Occipital lobe (tissue), 1 donor: ENCODE measurements at regions not wholly inside any gene's neighbourhood (a gene's known extent, or its start where the extent isn't known, plus 50 kb on each side); places are given as distances from the start of the nearest gene placed in this dataset.
"Not testable (repeated sequence)": the region's sequence is repeated elsewhere in the genome, so short reads cannot be mapped to it uniquely, and the experiment has no call there.

Source experiments
- DNase-seq: peaks from one replicate; lab custom pipeline; 2025; lab: John Stamatoyannopoulos, UW

DNA sequence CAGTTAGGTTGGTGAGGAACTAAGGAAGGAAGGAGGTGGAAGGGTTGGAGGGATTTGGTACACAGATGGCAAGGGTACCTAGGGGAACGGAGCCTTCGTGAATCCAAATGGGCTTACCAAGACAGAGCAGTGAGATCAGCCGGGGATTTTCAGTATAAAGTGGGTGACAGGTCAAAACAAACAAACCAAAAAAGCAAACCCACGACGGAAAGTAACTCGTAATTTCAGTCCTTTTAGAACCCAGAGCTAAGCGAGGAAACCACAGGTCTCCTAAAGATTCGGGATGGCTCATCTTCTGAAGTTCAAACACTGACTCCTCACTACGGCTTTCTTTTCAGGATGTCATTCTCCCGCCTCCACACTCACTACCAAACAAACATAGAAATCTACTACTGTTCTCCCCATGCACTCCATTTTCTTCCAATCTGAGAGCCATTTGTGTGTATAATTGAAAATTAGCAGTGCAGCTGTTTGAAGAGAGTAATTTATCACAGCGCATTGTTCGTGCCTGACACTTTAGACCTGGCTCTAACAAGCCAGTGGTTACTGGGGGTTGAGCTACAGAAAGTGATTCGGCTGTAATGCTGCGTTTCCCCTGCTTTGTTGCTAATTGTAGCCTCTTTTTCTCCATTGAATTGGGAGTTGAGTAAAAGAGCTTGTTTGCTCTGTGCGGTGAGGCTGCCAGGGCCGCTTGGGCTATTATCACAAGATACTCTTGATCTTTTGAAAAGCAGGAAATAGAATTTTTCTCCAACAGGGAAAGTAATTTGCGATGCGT, 64.7 kb upstream of the CCDC39 start:
- no peak for DNase-seq

DNA sequence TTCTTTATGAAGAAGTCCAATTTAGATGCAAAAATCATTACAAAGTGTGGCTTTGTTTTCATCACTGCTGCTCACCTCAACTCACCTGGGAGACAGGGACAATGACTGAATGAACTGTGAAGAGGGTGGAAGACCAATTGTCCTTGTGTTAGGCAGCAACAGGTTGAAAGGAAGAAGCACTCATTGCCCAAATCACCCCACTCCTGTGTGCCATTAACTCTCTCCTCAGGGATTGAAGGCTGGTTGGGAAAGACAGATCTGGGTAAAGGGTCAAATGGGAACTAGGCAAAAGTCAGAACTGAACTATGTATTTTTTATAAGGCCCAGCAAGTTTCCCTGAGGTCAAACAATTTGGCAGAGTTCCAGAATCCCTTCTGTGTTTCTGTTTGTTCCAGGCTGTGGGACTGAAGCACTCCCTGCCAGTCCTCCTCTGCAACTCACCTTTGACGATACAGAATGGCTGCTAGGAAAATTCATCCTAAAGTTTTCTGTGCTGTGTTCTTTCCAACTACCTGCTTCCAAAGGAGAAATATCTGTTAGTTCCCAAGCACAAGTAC, 68.6 kb upstream of the CCDC39 start:
- no peak for DNase-seq

- no peak for DNase-seq
Measured at GRCh38 chr3:180749322-180749721, 70.0 kb upstream of the CCDC39 start.

DNA sequence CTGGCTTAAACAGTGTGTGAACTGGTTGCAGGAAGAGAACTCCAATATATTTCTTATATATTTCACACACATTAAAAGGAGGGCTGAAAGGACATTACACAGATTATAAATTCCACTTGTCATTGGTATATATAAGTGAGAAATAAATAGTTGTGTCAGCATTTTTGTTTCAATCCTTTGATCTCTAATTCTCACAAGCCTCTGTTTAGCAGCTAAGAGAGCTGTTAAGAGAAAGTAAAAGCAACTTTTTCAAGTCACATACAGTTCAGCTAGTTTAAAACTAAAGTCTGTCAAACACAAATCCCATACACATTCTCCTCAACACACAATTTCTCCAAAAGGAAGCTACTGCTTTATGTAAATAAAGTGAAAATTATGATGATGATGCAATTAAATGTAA, 70.5 kb upstream of the CCDC39 start:
- DNase-seq, result no peak

DNA sequence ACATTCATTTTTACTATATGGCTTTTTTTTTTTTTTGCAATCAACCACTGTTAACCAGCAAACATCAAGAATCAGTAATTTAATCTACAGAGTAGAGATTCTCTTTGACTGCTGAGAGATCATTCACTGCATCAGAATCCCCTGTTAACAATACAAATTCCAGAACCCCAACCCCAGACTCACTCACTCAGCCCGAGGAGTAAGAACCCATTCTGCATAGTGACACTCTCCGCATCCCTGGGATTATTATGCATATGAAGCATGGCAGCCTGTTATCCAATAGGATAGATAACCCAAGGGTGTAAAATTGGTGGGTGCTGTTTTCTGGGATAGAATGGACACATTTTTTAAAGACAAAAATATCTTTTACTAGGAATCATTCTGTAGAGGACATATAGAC, 76.3 kb upstream of the CCDC39 start:
- DNase-seq, result no peak

- no peak for DNase-seq
Measured at GRCh38 chr3:180762866-180763265, 83.6 kb upstream of the CCDC39 start.

- no peak for DNase-seq
Measured at GRCh38 chr3:180764481-180764880, 85.2 kb upstream of the CCDC39 start.

GRCh38 chr3:180770639-180771038, 91.3 kb upstream of the CCDC39 start:
- no peak for DNase-seq

DNA sequence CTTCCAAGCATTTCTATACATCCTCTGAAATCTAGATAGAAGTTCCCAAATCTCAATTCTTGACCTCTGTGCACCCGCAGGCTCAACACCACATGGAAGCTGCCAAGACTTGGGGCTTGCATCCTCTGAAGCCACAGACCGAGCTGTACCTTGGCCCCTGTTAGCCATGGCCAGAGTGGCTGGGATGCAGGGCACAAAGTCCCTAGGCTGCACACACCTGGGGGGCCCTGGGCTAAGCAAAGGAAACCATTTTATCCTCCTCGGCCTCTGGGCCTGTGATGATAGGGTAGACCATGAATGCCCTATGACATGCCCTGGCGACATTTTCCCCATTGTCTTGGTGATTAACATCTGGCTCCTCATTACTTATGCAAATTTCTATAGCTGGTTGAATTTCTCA, 97.1 kb upstream of the CCDC39 start:
- no peak for DNase-seq

GRCh38 chr3:180782195-180782984, 103.1 kb upstream of the CCDC39 start:
- no peak for DNase-seq

DNA sequence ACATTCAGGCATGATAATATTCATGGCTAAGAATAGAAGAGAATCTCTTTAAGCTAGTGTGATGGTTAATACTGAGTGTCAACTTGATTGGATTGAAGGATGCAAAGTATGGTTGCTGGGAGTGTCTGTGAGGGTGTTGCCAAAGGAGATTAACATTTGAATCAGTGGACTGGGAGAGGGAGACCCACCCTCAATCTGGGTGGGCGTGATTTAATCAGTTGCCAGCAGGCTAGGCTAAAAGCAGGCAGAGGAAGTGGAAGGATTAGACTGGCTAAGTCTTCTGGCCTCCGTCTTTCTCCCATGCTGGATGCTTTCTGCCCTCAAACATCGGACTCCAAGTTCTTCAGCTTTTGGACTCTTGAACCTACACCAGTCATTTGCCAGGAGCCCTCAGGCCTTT, 106.9 kb upstream of the CCDC39 start:
- DNase-seq, result not testable (repeated sequence)

DNA sequence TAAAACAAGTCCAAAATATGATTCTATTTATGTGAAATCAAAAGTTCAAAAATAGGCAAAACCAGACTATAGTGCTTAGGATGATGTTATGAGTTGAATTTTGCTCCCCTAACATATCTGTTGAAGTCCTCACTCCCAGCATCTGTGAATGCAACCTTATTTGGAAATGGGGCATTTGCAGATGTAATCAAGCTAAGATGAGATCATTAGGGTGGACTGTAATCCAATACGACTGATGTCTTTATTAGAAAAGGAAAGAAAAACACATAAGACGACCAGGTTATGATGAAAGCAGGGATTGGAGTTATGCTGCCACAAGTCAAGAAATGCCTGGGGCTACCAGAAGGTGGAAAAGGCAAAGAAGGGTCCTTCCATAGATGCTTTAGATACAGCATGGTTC, 110.5 kb upstream of the CCDC39 start:
- DNase-seq, result no peak

DNA sequence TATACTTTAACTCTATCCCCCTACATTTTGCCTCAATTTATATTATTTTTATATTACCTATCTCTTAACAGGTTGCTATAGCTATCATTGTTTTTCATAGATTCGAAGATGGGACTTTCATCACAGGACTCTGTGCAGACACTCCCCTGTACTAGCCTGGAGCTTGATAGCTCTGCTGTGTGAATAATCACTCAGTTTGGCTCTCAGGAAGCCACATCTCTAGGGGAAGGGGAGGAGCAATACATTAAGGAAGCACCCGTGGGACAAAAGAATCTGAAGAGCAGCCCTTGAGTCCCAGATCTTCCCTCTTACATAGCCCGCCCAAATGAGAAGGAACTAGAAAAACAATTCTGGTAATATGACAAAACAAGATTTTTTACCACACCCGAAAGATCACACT, 114.3 kb upstream of the FXR1 start:
- no peak for DNase-seq

GRCh38 chr3:180802837-180803236, 109.6 kb upstream of the FXR1 start:
- no peak for DNase-seq

DNA sequence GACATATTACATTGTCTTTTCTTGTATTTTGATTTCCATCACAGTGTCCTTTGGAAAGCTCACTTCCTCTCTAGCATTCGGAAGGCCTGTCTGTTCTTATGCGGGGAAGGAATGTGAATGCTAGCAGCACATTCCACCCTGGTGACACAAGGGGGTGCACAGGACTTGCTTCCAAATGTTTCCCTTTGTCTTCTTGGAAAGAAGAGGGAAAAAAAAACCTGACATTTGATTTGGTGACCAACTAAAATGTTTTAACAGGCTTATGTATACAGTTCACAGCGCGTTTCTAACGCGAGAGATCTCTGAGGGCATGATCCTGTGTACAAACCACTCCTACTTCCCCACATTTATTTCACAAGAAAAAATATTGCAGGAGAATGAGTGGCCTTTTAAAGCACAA, 107.6 kb upstream of the FXR1 start:
- peak; percentile 0 for DNase-seq

- no peak for DNase-seq
Measured at GRCh38 chr3:180808823-180809575, 103.5 kb upstream of the FXR1 start.

- DNase-seq, result no peak
Measured at GRCh38 chr3:180820400-180820799, 92.1 kb upstream of the FXR1 start.

- no peak for DNase-seq
Measured at GRCh38 chr3:180825964-180826363, 86.5 kb upstream of the FXR1 start.

- DNase-seq, result no peak
Measured at GRCh38 chr3:180827171-180827570, 85.3 kb upstream of the FXR1 start.

DNA sequence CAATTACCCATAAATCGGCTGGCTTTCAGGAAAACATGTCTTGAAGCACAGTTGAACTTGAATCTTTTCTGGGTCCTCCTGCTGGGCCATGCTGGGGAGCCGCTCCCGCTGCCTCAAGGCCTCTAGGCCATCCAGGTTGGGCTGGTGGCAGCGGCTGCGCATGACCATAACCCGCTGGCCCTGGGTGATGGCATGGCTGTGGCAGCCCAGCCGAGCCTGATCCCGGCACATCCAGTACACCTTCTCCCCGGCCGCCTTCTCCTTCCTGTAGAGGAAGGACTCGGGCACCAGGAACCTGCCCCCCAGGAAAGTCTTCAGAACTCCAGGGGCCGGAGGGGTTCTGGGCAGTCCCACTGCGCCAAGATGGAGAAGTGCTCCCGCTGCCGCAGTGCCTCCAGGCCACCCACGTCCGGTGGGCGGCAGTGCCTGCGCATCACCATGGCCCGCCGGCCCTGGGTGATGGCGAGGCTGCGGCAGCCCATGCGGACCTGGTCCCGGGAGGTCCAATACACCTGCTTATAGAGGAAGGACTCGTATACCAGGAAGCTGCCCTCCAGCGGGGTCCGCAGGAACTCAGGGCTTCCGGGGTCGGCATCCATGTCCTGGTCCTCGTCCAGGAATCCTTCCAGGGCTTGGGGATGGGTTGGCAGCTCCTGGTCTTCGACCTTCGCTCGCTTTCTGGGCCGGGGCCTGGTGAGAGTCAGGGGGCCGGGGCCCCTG, 84.3 kb upstream of the FXR1 start:
- no peak for DNase-seq

DNA sequence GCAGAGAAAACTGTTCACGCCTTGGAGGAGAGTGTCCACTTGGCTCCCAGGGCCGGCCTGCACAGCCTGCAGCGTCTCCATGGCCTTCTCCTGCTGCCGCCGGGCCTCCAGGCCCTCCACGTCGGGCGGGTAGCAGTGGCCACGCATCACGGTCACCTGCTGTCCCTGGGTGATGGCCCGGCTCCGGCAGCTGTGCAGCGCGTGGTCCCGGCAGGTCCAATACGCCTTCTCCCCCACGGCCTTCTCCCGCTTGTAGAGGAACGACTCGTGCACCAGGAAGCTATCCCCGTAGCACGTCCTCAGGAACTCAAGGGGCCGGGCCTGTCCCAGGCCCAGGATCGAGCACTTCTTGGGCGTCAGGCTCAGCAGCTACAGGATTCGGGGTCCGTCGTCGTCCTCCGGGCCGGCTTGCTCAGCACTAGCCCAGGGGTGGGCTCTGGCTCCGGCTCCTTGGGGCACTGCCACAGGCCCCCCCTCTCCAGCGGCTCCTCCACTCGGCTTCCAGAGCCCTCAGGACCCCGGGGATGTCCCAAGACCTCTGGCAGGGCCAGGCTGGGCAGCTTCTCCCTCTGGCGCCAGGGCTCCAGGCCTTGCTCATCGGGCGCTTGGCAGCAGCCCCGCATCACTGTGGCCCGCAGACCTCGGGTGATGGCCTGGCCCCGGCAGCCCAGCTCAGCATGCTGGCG, 83.6 kb upstream of the FXR1 start:
- no peak for DNase-seq
